Duodenal mucosa (tissue), 2 donors: ENCODE measurements at regions not wholly inside any gene's neighbourhood (a gene's known extent, or its start where the extent isn't known, plus 50 kb on each side); places are given as distances from the start of the nearest gene placed in this dataset.

Experiments used
- H3K27ac ChIP-seq: one replicate; pipeline ENCODE4 v1.7.0; 2013; ENCODE audit warnings: low read depth, low read length
- H3K27me3 ChIP-seq, 2 donors: one replicate each; pipeline ENCODE4 v1.7.0; 2013; ENCODE audit warnings: low read length in 2 of 2, control low read depth in 1 of 2; ENCODE audit not compliant: insufficient read depth in 2 of 2, control insufficient read depth in 1 of 2
- H3K36me3 ChIP-seq, 2 donors: one replicate each; pipeline ENCODE4 v1.7.0; 2013; ENCODE audit warnings: low read length in 2 of 2, control low read depth in 1 of 2; ENCODE audit not compliant: insufficient read depth in 2 of 2, control insufficient read depth in 1 of 2
- H3K4me1 ChIP-seq, 2 donors: one replicate each; pipeline ENCODE4 v1.7.0; 2013; ENCODE audit warnings: low read length in 2 of 2, control low read depth in 1 of 2; ENCODE audit not compliant: insufficient read depth in 2 of 2, control insufficient read depth in 1 of 2
- H3K4me3 ChIP-seq, 2 donors: one replicate each; pipeline ENCODE4 v1.7.0; 2013; ENCODE audit warnings: low read length in 2 of 2, low read depth in 1 of 2
- H3K9ac ChIP-seq, 2 donors: one replicate each; pipeline ENCODE4 v1.7.0; 2013; ENCODE audit warnings: low read length in 2 of 2, low read depth in 1 of 2
- H3K9me3 ChIP-seq, 2 donors: one replicate each; pipeline ENCODE4 v1.7.0; 2013; ENCODE audit warnings: low read length in 2 of 2, control low read depth in 1 of 2; ENCODE audit not compliant: control insufficient read depth in 1 of 2

- H3K9me3 ChIP-seq, result no peaks in the 10 kb centered on the region
- no peaks in the 10 kb centered on the region for H3K4me1 ChIP-seq
- H3K27ac ChIP-seq, result no peak overlapping the region
- no peaks in the 10 kb centered on the region for H3K36me3 ChIP-seq
- no peaks in the 10 kb centered on the region for H3K27me3 ChIP-seq
- H3K9ac ChIP-seq, result no peak overlapping the region
- no peak overlapping the region for H3K4me3 ChIP-seq
Observed at GRCh38 chr7:41910940-41911600, 208.2 kb upstream of the INHBA start.

GRCh38 chr7:41907444-41907843 lies 204.6 kb upstream of the INHBA start:
- Histone ChIP-seq H3K9me3 (no peaks in the 10 kb centered on the region), H3K27ac (no peak overlapping the region), H3K4me1 (no peaks in the 10 kb centered on the region), H3K27me3 (no peaks in the 10 kb centered on the region), H3K4me3 (no peak overlapping the region), H3K9ac (no peak overlapping the region), H3K36me3 (no peaks in the 10 kb centered on the region)

- Histone ChIP-seq H3K27ac (no peak overlapping the region), H3K36me3 (no peaks in the 10 kb centered on the region), H3K9ac (no peak overlapping the region), H3K27me3 (no peaks in the 10 kb centered on the region), H3K4me3 (no peak overlapping the region), H3K4me1 (no peaks in the 10 kb centered on the region), H3K9me3 (no peaks in the 10 kb centered on the region)
Observed at GRCh38 chr7:41900532-41900931, 197.6 kb upstream of the INHBA start.

GRCh38 chr7:41899823-41900433 lies 197.0 kb upstream of the INHBA start:
- no peaks in the 10 kb centered on the region for H3K36me3 ChIP-seq

GRCh38 chr7:41893656-41894055 lies 190.8 kb upstream of the INHBA start:
- no peak overlapping the region for H3K27ac ChIP-seq
- H3K4me1 ChIP-seq, result no peaks in the 10 kb centered on the region
- no peak overlapping the region for H3K4me3 ChIP-seq
- no peaks in the 10 kb centered on the region for H3K36me3 ChIP-seq
- no peaks in the 10 kb centered on the region for H3K27me3 ChIP-seq
- H3K9ac ChIP-seq, result no peak overlapping the region
- H3K9me3 ChIP-seq, result no peaks in the 10 kb centered on the region

More at GRCh38 chr7:41899823-41900433, 197.0 kb upstream of the INHBA start:
- H3K27me3 ChIP-seq, result no peaks in the 10 kb centered on the region
- H3K27ac ChIP-seq, result no peak overlapping the region
- H3K4me1 ChIP-seq, result no peaks in the 10 kb centered on the region
- no peak overlapping the region for H3K4me3 ChIP-seq
- no peak overlapping the region for H3K9ac ChIP-seq
- no peaks in the 10 kb centered on the region for H3K9me3 ChIP-seq

- no peaks in the 10 kb centered on the region for H3K4me1 ChIP-seq
- no peak overlapping the region for H3K4me3 ChIP-seq
- no peaks in the 10 kb centered on the region for H3K9me3 ChIP-seq
- H3K36me3 ChIP-seq, result no peaks in the 10 kb centered on the region
- no peak overlapping the region for H3K27ac ChIP-seq
- H3K27me3 ChIP-seq, result no peaks in the 10 kb centered on the region
- no peak overlapping the region for H3K9ac ChIP-seq
Observed at GRCh38 chr7:41892356-41893100, 189.6 kb upstream of the INHBA start.

GRCh38 chr7:41891950-41892349 lies 189.1 kb upstream of the INHBA start:
- Histone ChIP-seq H3K9me3 (no peaks in the 10 kb centered on the region), H3K4me3 (no peak overlapping the region), H3K4me1 (no peaks in the 10 kb centered on the region), H3K27ac (no peak overlapping the region), H3K9ac (no peak overlapping the region), H3K27me3 (no peaks in the 10 kb centered on the region), H3K36me3 (no peaks in the 10 kb centered on the region)

- Histone ChIP-seq H3K9ac (no peak overlapping the region), H3K36me3 (no peaks in the 10 kb centered on the region), H3K27me3 (no peaks in the 10 kb centered on the region), H3K4me1 (no peaks in the 10 kb centered on the region), H3K9me3 (no peaks in the 10 kb centered on the region), H3K27ac (no peak overlapping the region), H3K4me3 (no peak overlapping the region)
Observed at GRCh38 chr7:41890631-41891274, 187.9 kb upstream of the INHBA start.

GRCh38 chr7:41889472-41889871 lies 186.6 kb upstream of the INHBA start:
- no peak overlapping the region for H3K27ac ChIP-seq
- no peak overlapping the region for H3K4me3 ChIP-seq
- no peaks in the 10 kb centered on the region for H3K27me3 ChIP-seq
- H3K9ac ChIP-seq, result no peak overlapping the region
- no peaks in the 10 kb centered on the region for H3K4me1 ChIP-seq
- no peaks in the 10 kb centered on the region for H3K36me3 ChIP-seq
- no peaks in the 10 kb centered on the region for H3K9me3 ChIP-seq

- H3K9ac ChIP-seq, result no peak overlapping the region
- H3K27ac ChIP-seq, result no peak overlapping the region
- no peaks in the 10 kb centered on the region for H3K36me3 ChIP-seq
- H3K4me3 ChIP-seq, result no peak overlapping the region
- H3K4me1 ChIP-seq, result no peaks in the 10 kb centered on the region
- no peaks in the 10 kb centered on the region for H3K27me3 ChIP-seq
- no peaks in the 10 kb centered on the region for H3K9me3 ChIP-seq
Observed at GRCh38 chr7:41889040-41889439, 186.2 kb upstream of the INHBA start.
